ENCODE measurements at regions not wholly inside any gene's neighbourhood (a gene's known extent, or its start where the extent isn't known, plus 50 kb on each side); places are given as distances from the start of the nearest gene placed in this dataset.
"Not testable (repeated sequence)": the region's sequence is repeated elsewhere in the genome, so short reads cannot be mapped to it uniquely, and the experiment has no call there.

DNA sequence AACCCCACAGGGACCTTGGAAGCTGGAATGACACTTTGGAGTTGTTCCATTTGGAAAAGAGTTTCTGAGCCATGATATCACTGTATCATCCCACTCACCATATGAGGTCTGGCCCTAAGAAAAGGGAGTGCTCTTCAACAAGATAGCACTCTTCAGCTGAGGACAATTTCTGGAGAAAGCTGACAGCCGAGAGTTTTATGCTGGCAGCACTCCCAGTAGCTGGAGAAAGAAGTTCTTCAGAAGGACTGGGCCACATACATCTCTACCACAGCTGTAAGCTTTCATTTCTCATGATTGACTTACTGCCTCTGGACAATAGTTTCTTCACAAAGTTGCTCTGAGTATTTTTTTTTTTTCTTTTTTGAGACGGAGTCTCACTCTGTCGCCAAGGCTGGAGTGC is 914.4 kb upstream of the ADAMTS5 start:
- TF ChIP-seq, protein P1, sequence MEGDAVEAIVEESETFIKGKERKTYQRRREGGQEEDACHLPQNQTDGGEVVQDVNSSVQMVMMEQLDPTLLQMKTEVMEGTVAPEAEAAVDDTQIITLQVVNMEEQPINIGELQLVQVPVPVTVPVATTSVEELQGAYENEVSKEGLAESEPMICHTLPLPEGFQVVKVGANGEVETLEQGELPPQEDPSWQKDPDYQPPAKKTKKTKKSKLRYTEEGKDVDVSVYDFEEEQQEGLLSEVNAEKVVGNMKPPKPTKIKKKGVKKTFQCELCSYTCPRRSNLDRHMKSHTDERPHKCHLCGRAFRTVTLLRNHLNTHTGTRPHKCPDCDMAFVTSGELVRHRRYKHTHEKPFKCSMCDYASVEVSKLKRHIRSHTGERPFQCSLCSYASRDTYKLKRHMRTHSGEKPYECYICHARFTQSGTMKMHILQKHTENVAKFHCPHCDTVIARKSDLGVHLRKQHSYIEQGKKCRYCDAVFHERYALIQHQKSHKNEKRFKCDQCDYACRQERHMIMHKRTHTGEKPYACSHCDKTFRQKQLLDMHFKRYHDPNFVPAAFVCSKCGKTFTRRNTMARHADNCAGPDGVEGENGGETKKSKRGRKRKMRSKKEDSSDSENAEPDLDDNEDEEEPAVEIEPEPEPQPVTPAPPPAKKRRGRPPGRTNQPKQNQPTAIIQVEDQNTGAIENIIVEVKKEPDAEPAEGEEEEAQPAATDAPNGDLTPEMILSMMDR (IDR thresholded peaks at IDR 0.05): not testable (repeated sequence)
- not testable (repeated sequence) for TF ChIP-seq EZH2 (IDR thresholded peaks at IDR 0.05; ENCODE audit: borderline replicate concordance, insufficient read depth, low read depth, low read length, poor library complexity, severe bottlenecking)
